GM18508 (cell line): ENCODE measurements at regions not wholly inside any gene's neighbourhood (a gene's known extent, or its start where the extent isn't known, plus 50 kb on each side); places are given as distances from the start of the nearest gene placed in this dataset.

Experiments
- ATAC-seq: cut with Tn5 transposase; IDR thresholded peaks from one replicate; pipeline ENCODE4 v1.9.1; 2021; ENCODE audit warnings: moderate number of reproducible peaks; ENCODE audit not compliant: insufficient read depth, unreplicated experiment

DNA sequence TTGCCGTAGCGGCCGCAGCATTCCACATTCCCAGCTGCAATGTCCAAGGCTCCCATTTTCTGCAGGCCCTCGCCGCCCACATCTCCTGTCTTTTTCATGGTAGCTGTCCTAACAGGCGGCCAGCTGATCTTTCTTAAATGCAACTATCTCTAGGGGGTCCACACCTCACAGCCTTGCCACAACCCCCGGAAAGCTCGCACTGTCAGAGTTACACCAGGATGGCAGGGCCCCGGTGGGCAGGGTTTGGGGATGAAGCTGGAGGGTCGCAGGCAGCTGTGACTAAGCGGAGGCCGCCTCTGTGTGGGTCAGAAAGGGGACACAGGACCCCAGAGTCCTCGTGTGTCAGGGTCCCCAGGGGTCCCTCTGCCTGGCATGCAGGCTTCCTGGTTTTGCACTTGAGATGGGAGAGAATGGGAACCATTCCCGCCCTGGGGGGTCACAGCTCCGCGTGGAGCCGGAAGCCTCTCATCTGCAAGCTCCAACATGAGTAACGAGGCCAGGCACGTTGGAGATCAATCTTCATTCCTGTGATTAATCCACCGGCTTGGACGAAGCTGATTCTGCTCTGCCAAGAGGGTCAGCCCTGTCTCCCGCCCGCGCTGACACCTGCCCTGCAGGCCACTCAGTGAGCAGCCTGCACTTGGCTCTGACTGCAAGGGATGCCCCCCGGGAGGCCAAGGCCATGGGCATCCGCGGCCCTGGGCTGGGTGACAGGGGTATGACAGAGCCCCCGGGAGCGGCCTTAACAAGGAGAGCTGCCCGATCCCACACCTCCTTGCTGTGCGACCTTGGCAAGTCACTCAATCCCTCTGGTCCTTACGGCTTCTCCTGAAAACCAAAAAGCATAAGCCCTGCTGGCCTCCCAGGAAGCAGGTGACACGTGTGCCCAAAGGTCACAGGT is 97.9 kb downstream of the ADRA2C start:
- no peak for ATAC-seq

DNA sequence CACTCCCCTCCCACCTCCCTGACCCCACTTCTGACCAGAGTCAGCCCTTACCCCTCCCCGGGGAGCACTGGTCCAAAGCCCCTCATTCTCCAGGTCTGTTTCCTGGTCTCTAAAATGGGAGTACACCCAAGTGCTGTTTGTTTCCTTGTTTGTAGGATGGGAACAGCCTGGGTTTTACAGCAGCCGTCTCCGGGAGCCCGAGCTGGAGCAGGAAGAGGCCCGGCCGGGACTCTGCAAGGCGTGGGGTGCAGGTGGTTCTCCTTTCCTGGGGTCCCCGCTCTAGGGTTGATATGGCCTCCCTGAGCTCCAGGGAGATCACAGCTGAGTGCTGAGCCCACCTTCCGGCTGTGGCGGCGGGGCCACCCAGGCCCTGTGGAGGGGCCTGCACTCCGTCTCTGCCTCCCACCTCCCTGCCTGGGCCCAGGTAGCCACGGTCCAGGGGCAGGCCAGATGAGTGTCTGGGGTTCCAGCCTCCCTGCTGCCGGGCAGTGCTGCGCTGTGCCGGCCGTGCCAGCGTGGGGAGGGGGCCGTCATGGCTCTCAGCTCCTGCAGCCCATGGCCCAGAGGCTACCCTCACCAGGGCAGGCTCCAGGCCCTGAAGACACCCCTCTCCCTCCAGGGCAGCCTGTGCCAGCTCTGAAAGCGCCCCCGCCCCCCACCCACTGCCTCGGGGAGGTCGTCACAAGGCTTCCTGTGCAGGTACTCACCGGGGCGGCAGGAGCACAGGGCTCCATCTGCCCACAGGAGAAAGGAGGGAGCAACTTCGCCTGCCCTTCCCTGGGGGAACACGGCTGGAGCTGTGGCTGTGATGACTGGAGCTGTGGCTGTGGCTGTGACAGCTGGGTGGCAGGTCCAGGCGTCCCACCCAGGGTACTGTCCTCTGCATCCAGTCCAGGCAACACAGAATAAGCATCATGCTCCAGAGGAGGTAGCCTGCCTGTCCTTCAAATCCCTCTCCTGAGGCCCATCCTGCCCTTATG is 98.8 kb downstream of the ADRA2C start:
- no peak for ATAC-seq

DNA sequence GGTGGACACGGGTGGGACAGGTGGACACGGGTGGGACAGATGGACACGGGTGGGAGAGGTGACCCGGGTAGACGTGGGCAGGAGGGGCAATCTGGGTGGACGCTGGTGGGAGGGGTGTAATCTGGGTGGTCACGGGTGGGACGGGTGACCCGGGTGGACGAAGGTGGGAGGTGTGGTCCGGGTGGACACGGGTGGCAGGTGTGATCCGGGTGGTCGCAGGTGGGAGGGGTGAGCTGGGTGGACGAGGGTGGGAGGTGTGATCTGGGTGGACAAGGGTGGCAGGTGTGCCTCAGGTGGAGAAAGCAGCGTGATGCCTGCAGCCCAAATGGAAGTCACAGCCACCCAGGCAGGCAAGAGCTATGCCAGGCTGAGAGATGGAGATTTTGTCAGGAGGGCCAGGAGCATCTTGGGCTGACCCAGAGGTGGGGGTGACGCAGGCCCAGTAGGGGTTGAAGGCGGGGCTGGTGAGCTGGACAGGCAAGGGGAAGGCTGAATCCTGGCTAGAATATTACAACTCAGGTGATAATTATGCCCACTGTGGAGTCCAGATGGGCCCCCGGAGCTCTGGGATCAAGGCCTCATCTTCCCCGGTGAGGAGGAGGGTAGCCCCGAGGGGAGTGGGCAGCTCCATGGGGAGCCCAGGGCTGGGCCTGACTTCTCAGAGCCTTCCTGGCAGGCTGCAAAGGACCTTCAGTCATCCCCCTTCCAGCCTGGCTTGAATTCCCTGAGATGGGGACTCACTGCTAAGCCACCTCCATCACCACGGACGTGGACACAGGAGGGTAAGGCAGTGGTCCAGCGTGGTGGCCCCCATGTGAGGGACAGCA is 100.0 kb downstream of the ADRA2C start:
- ATAC-seq, result no peak

DNA sequence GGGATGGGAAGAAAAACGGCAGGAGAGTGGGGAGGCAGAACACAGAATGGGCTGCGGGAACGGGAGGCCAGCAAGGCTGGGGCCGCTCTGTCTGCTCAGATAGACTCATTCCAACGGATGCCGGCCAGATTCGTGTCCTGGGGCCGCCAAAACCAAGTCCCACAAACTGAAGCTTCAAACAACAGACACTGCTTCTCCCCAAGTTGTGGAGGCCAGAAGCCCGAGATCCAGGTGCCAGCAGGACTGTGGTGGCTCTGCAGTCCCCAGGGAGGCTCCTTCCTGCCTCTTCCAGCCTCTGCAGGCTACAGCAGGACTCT is 100.6 kb downstream of the ADRA2C start:
- no peak for ATAC-seq

DNA sequence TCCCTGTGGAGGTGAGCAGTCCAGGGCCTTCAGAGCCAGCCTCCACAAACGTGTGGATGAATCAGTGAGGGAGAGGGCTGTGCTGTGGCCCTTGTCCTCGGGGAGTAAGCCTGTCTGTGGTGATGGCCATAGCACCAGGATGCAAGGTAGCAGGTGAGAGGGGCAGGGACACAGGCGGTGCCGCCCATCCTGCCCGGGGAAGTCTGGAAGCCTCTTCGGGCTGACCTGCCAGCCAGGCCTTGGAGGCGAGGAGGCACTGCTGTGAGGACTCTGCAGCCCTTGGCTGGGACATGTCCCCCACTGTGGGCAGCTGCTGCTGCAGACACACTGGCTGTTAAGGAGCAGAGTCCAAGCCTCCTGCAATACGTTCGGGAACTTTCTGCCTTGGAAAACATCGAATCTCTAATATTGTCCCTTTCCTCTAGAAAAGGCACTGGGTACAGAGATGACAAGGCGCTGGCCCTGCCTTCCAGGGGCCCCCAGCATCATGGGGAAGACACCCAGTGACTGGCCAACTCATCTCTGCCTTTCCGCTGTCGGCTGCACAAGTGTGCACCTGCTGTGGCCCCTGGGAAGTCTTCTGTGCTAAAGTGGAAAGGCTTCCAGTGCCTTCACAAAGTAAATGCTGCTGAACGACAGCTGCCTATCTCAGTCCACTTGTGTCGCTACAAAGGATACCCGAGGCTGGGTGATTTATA is 101.4 kb downstream of the ADRA2C start:
- no peak for ATAC-seq

DNA sequence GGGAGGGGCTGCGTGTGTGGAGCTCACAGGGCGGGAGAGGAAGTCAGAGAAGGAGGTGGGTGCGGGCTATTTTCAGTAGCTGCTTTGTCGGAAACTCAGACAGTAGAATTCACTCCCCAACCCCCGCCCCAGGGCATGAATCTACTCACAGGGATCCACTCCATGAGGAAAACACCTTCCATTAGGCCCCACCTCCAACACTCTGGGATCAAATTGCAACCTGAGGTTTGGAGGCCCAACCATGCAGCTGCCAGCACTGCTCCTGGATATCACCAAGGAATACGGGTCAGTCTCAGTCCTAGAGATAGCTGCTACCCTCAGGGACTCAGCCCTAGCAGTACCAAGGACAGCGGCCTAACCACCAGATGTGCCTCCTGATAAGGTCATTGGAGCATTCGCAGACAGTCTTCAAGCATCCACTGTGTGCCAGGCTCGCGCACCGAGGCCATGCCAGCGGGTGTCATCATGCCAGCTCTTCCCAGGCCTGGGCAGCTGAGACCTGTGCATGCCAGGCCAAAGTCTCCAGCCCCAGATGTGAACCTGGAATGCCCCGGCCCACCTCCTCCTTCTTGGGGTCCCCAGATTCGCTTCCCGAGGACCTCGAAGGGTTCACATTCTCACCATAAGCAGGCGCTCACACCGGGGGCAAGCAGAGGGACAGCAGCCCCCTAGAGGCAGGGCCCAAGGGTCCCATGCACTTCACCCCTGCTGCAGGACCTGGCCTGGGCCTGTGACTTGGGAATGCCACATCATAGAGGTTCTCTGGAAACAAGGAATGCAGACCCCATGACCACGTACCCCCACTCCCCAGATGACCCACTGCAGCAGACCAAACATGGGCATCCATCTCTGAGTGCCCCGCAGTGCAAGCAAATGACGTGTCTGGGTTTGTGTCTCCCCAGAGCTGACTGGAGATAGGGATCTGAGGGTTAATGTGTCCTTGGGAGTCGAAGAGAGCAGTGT is 102.3 kb downstream of the ADRA2C start:
- no peak for ATAC-seq

DNA sequence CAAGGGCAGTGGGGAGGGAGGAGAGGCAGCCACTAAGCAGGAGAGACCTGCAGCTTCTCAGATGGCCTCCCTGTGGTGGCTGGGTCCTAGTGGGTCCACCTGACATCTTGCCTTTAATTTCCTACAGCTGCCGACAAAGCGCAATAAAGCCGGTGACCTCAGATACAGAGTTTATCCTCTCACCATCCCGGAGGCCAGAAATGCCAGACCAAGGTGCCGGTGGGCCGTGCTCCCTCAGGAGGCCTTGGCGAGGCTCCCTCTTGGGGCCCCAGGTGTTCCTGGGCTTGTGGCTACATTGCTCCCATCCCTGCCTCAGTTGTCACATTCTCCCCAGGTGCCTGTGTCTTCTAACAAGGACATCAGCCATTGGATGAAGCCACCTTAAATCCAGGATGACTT is 103.0 kb downstream of the ADRA2C start:
- no peak for ATAC-seq

DNA sequence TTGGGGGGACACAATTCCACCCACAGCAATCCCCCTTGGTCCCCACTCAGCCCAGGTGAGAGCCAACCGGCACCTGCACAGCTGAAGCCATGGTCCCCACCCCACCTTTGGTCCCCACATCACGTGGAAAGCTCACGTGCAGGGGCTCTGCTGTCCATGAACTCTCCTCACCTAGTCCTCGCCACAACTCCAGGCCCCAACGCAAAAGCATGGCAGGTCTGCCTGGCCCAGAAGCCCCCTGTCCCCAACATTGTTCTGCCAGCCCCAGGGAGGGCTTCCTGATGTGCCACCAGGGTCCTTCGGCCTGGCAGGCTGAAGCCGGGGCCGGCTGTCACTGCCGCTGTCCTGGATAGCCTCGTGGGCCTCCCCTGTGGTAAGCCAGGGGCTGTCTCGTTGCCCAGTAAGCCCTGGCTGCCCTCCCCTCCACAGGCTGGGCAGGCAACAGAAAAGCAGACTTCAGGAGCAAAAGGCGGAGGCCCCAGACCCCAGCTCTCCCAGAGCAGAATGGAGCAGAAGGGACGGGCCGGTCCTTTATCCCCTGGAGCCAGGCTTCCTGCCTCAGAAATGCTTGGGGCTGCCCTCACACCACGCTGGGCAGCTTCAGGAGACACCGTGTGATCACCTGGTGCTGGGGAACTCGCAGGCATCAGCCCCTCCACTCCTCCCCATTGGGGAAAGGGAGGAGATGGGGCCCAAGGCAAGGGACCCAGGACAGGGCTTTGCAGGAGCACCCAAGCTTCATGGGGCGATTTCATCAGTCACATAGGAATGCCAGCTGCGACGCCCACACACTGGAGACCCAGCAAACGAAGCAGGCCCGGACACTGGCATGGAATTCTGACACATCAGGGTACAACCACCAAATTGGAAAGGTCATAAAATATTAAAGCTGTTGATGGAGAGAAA is 103.7 kb downstream of the ADRA2C start:
- no peak for ATAC-seq

DNA sequence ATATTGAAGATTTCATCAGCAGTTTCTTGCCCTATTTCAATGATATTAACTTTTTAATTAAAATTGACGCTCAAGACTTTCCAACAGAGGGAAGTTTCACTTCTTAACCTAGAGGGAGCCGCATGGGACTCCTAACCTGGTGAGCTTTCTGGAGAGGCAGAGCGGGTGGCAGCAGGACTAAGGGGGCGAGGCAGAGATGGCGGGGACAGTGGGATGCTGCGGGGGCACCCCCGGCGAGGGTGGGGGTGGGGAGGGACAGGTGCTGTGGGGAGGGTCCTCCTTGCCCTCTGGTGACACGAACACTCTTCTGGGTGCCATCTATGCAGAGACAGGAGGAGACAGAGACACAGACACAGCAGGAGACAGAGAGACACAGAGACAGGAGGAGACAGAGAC is 104.4 kb downstream of the ADRA2C start:
- ATAC-seq, result no peak

DNA sequence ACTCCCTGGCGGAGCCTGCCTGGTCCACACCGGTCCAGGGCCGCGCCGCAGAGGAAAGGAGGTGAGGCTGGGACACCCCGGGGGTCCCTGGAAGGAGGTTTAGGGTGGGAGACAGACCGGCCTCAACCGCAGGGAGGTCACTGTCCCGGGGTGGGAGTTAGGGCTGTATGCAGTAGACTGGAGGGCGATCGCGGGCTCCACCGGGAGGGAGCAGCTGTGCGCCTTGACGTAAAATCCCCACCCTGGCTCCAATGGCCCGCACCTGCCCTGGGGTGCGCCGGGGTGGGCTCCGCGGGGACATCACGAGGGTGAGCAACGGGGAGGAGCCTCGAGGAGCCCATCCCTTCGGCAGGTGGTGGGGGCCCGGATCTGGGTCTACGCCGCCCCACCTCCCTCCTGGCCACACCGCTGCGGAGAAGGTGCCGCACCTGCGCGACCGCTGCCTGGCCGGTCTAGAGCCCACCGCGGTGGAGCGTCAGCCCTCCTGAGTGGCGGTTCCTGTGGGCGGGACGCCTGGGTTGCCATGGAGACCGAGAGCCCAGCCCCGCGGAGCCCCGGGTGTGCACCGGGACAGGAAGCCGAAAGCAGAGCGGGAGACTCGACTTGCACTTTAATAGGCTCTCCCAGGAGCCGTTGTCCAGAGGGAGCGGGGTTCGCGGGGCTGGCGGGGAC is 105.1 kb downstream of the ADRA2C start:
- no peak for ATAC-seq

DNA sequence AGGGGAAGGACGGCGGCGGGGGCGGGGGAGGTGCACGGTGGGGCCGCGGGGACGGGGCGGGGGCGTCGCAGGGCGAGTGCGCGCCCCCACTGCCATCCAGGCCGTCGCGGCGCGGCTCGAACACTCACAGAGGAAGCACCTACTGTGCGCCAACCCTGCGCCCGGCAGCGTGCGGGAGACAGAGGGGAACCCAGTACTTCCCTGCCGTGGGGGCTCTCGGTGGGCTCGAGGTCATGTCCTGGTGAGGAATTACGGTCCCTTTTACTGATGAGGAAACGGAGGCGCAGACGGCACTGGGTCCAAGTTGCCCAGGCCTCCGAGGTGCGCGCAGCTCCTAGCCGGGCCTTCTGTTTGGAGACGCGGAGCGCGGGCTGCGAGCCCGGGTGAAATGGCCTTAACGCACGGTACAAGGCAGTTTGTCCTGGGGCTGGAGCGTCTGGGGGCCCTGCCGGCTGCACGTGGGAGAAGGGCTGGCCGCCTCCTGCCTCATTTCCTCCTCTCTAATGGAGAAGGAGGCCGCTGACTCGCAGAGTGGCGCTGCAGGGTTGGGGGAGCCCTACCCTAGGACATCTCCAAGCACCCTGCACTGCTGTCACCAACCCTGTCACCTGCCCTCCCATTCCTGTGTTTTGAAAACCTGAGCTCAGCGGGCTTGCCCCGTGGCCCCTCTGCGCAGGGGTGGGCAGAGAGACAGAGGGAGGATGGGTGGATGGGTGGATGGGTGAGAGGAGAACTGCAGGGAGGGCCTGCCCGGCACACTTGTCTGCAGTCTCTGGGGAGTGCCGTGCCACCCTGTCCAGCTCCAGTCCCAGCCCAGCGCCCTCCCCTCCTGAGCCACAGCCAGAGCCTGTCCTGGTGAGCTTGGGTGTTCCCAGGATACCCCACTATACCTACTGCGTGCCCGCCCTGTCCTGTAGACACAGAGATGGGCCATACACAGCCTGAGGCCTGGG is 106.0 kb downstream of the ADRA2C start:
- ATAC-seq, result no peak

DNA sequence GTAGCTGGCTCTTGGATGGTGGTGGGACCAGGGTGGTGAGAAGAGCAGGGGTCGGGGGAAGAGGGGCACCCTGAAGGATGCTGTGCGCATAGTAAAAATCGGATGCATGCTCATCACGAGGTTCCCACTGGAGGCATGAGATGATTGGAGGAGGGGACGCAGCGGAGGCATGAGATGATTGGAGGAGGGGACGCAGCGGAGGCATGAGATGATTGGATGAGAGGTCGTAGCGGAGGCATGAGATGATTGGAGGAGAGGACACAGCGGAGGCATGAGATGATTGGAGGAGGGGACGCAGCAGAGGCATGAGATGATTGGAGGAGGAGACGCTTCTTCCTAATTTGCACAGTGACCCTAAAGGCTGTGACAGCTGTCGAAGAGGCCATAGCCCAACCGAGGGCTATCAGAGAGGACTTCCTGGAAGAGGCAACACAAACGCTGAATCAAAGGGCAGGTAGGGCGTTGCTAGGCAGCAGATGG is 106.7 kb downstream of the ADRA2C start:
- ATAC-seq, result no peak

DNA sequence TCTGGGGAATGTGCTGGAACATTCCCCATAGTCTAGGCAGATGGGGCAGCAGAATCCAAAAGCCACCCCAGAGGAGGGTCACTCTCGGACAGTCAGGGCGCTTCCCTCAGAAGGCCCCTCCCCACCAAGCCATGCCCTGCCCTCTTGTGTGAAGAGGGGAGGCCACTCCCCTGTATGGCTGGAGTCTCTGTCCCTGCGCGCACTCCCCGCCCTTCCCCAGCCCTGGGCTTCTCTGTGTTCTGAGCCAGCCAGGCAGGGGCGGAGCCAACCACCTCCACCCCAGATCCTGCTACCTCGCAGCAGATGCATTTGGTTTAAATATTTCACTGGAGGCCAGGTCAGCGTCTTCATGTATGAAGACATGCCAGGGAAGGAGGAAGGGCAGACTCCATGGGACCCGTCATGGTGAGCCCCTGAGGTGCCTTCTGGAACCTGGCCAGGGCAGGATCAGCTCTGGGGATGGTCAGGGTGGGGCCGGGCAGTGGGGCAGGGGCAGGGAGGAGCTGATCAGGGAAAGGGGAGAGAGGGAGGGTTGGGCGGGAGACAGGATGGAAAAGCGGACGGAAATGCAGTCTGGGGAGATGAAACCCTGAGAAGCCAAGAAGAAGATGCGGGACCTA is 107.3 kb downstream of the ADRA2C start:
- ATAC-seq, result no peak

DNA sequence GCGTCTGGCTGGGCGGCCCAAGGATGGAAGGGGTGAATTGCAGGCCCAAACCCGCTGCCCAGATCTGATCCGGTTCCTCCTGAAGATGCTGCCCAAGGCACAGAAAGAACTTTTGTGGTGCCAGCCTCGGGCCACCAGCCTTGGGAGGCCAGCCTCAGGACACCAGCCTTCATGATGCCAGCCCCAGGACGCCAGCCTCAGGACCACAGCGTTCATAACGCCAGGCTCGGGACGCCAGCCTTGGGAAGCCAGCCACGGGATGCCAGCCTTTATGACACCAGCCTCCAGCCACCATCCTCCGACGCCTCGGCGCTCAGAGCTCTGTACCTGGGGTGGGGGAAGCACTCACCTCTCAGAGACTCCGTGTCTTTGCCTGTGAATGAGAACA is 107.8 kb downstream of the ADRA2C start:
- ATAC-seq, result no peak

DNA sequence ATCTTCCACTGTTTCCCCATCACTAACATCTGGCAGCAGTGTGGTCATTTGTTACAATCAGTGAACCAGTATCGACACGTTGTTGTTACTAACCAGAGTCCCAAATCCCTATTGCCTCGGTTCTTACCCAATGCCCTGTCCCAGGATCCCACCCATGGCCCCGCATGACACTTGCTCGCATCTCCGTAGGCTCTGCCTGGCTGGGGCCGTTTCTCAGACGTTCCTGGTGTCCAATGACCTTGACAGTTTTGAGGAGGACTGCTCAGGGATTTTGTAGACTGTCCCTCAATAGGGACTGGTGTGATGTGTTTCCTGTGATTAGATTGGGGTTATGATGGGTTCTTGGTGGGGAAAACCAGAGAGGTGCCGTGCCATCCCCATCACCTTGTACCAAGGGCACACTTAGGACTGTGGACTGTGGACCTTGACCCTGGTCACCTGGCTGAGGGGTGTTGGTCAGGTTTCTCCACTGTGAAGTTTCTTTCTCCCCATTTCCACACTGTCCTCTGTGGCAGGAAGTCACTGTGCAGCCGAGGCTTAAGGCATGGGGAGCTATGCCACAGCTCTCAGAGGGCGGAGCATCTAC is 108.4 kb downstream of the ADRA2C start:
- no peak for ATAC-seq
